ENCODE measurements at regions not wholly inside any gene's neighbourhood (a gene's known extent, or its start where the extent isn't known, plus 50 kb on each side); places are given as distances from the start of the nearest gene placed in this dataset.
A peak's percentile ranks its signal among the peaks of the same experiment; 100 is the strongest.

DNA sequence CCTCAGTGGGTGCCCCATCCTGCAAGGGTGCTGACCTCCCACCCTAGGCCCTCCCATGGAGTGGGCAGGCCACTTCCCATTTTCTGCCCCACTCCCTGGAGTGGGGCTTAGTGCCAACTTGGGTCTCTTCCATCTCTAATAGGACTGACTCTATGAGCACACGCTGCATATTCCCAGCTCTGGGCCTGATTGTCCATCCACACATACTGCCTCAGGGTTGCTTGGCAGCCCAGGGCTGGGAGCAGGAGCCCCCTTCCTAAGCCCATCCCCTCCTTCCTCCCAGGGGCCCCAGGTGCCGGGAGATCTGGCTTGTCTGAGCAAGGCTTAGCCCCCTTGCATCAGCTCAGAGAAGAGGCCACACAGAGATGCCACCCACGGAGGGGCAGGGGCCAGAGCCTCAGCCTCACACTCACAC is 55.1 kb downstream of the PJA1 start:
- no peak for FAIRE-seq
- no peak for DNase-seq (ENCODE audit: low spot score)

DNA sequence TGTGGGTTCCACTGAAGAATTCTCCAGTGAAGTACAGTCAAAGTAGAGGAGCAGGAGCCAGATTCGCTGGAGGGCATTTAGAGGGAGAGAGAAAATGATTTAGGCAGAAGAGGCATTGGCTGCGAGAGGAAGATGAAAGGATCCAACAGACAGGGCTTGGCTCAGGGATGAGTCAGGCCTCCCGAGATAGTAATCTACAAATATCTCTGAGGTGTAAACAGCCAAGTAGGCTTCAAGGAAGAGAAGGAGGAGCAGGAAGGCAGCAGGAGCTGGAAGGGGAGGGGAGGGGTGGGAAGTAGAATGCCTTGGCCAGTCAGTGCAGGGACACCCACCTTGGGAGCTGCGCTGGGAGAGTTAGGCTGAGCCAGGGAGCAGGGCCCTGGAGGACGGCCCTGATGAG is 55.5 kb downstream of the PJA1 start:
- DNase-seq (ENCODE audit: low spot score): peak; percentile 46
- FAIRE-seq: no peak

- FAIRE-seq: no peak
Measured at GRCh38 chrX:69109036-69109663, 56.1 kb downstream of the PJA1 start.

DNA sequence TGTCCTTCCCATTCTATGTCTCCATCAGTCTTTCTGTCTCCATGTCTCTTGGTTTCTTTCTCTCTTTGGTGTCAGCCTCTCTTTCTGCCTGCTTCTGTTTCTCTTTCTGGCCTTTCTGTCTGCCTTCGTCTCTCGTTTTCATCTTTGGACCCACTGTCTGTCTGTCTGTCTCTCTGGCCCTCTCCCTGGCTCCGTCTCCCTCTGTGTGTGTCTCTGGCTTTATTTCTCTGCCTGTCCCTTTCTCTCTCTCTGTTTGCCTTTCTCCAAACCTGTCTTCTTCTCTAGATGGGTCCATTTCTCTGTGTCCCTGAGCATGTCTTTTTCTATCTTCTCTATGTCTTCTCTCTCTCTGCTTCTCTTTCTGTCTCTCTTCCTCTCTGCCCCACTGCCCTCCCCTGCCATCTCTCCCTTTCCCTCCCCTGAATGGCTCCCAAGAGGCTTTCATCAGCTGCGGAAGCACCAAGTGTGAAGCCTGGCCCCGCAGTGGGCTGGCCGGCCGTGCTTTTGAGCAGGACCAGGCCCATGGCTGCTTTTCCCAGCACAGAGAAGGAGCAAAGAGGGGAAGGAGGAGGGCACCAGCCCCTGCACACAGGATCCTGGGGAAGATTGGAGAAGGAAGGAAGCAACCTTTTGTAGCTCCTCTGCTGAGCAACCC is 57.4 kb downstream of the PJA1 start:
- FAIRE-seq (no peak), DNase-seq (ENCODE audit: low spot score) (no peak)

More at GRCh38 chrX:69109036-69109663, 56.1 kb downstream of the PJA1 start:
- DNase-seq (ENCODE audit: low spot score): no peak

DNA sequence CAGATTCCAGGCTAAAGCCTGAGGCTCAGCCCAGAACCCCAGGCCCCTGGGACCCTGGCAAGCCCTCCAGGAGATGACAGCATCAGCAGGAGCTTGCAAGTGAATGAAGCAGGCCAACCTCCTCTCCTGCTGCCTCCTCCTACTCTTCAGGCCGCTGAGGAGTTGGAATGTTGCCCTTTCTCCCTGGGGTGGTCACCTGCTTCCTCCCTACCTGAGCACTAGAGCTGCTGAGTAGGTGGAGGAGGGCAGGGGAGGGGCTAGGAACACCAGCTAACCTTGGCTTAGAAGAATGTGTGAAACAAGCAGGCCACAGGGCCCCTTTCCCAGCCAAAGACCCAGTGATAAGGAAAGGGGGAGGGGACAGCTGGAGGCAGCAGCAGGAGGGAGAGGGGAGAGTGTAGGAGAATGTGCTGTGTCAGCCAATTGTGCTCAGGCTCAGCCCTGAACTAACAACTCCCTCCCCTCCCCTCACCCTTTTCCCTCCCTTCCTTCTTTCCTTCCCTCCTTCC is 58.0 kb downstream of the PJA1 start:
- no peak for DNase-seq (ENCODE audit: low spot score)
- no peak for FAIRE-seq

DNA sequence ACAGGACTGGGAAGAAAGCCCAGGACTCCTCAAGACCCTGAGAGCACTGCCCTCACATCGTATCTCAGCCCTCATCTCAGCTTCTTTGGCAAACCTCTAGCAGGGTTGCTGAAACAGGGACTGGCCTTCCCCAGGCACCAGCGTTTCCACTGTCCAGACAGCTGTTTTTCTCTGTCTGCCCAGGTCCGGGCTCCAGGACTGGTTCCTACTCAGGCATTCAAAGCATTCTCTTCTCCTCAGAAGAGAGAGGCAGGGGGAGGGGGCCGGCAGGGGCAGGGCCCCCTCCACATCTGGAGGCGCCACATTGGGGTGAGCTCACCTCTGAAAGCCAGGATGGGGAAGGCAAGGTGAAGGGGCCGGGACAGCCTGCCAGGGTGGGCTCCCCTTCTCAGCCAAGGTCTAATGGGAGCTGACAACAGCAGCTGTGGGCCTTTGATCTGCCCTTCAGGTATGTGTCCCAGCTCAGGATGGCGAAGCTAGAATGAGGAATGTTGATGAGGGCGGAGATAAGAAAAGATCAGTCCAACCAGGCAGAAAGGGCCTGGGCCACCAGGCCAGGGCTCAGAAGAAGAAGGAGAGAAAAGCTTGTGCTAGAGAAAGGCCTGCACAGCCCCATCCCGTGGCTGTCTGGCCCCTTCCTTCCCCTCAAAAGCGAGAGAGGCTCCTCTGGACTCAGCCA is 60.4 kb downstream of the PJA1 start:
- DNase-seq (ENCODE audit: low spot score) (no peak), FAIRE-seq (no peak)

- DNase-seq (ENCODE audit: low spot score) (no peak), FAIRE-seq (no peak)
Measured at GRCh38 chrX:69103539-69103938, 61.7 kb downstream of the PJA1 start.

GRCh38 chrX:69102612-69103194 is 62.5 kb downstream of the PJA1 start:
- no peak for DNase-seq (ENCODE audit: low spot score)
- no peak for FAIRE-seq

DNA sequence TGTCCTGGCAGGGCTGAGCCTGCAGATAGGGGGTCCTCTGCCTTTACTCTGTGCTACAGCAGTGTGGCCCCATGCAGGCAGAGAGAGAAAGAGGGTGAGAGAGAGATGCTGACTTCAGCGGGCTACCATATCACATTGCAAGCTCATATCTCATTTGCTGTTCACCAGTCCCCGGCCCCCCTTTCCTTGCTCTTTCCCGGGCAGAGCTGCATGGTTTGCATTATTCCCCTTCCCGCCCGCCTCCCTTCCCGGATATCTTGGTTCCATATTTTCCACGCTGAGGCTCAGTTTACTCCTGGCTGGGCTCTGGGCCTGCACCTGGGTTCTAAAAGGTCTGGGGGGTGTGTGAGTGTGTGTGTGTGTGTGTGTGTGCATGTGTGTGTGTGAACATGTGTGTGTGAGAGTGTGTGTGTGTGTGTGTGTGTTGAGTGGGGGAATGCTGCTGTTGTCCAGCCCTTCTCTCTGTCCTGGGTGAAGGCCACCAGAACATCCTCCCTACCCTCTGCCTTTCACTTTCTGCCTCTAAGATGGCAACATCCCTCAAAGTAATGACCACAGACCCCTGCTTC is 63.5 kb downstream of the PJA1 start:
- FAIRE-seq: no peak
- DNase-seq (ENCODE audit: low spot score): no peak

DNA sequence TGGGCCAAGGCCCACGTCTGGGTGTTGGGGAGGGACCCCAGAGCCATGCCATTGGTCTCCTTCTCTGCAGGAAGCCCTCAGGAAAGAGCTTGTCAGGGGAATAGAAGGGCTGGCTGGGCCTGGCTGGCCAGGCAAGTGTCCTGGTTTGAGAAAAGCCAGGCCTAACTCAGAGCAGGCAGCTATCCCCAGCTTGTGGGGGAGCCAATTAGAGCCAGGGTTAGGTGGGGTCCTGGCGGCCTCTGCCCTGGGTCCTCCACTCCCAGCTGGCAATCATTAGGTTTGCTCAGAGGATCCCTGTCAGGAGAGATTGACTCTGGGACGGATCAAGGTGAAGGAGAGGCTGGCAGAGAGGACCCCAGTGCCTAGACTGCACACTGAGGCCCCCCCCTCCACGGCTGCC is 64.8 kb downstream of the PJA1 start:
- DNase-seq (ENCODE audit: low spot score): no peak
- FAIRE-seq: no peak

DNA sequence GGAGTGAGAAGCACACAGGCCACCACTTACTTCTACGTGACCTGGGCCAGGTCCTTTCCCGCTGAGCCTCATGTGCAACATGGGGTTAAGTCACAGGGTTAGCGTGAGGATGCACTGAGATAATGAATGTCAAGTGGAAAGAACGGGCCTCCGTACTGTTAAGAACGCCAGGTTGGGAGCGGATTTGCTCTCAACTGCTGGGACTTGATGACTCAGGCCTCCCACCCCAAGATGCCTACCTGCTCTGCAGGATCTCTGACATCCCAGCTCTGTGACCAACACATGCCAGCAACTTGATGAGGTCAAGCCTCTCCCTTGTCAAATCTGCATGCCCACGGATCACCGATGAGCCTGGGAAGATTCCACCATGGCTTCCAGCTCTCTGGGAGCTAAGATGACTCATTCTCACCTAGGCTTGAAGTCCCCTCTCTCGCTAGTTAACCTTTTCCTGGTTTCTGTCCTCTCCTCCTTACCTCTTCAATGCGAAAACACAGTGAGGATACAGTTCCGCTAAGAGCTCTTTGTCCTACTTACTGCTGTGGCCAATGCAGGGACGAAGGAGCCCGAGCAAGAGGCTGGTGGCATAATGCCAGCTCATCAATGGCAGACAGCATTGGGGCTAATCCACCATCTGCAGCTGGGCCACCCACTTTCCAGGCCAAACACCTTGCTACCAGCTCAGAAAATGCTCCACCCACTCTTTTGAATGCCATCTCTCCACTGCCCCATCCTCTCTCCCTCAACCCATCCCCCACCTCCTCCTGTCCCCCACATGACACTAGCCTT is 67.6 kb downstream of the PJA1 start:
- DNase-seq (ENCODE audit: low spot score): peak; percentile 10
- no peak for FAIRE-seq

DNA sequence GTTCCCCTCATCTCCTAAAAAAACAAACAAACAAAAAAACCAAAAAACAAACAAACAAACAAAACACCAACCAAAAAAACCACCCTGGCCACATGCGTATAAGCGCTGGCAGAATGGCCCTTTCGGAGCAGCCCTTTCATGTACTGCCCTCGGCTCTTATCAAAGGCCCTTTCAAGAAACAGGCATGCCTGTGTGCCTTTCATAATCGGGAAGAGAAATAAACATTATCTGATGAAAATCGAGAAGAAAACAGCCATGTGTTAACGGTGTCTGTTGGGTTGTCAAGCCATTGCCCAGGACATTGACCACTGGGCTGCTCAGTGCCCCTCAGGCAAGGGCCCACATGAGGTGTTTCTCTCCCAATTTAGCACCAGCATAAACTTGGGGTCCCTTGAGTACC is 68.3 kb downstream of the PJA1 start:
- no peak for FAIRE-seq
- DNase-seq (ENCODE audit: low spot score): no peak

GRCh38 chrX:69094977-69095669 is 70.1 kb downstream of the PJA1 start:
- FAIRE-seq (no peak), DNase-seq (ENCODE audit: low spot score) (no peak)

DNA sequence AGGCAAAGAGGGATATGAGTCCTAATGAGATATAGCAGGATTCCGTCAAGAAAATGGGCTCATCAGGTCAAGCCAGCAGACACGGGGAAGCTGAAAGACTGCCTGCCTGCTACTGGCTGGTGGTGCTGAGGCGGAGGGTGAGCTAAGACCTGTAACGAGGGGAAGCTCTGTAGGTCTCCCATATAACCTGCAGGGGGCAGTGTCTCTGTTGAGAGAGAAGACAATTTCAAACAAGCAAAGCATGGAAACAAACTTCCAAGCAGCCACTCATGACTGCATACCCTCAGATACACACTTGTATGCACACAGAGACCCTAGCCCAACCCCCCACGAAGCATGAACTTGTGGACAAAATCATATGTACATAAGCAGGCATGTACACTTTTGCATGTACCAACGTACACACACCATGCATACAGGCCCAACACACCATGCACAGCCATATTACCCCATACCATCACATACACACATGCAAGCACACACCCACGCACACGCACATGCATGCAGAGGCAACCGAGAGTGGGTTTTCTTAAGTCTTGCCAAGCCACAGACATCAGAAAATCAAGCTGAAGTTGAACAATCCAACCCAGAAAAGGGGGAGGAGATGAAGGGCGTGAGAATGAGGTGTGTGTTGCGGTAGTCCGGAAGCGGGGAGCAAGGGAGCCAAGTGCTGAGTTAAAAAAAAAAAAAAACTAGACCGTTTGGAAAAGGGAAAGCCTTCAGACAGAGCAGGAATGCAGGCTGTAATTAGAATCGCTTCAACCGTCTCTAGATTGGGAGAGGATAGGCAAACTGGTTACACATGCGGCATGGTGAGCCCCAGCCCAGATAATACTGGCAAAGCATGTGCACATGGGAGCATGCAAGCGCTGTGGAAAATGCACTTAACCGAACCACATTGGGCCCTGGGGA is 71.0 kb downstream of the PJA1 start:
- DNase-seq (ENCODE audit: low spot score) (peak; percentile 37), FAIRE-seq (no peak)

- FAIRE-seq (no peak), DNase-seq (ENCODE audit: low spot score) (no peak)
Measured at GRCh38 chrX:69090022-69090421, 75.2 kb downstream of the PJA1 start.

DNA sequence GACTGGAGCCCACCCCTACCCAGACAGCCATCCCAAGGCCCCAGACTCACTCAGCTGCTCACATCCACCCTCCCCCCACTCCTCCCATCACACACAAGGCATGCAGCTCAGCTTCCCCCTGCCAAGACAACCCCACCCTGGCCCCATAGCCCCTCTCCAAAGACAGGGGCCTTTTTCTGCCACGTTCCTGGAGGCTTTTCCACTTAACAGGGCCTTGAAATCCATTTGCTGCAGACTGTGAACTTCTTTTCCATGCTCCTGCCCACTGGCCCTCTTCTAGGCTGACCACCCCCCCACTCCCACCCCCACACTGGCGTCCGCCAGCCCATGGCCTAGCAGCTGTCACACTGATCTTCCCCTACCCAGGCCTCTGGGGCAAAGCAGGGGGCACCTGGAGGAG is 76.0 kb downstream of the PJA1 start:
- no peak for DNase-seq (ENCODE audit: low spot score)
- no peak for FAIRE-seq

DNA sequence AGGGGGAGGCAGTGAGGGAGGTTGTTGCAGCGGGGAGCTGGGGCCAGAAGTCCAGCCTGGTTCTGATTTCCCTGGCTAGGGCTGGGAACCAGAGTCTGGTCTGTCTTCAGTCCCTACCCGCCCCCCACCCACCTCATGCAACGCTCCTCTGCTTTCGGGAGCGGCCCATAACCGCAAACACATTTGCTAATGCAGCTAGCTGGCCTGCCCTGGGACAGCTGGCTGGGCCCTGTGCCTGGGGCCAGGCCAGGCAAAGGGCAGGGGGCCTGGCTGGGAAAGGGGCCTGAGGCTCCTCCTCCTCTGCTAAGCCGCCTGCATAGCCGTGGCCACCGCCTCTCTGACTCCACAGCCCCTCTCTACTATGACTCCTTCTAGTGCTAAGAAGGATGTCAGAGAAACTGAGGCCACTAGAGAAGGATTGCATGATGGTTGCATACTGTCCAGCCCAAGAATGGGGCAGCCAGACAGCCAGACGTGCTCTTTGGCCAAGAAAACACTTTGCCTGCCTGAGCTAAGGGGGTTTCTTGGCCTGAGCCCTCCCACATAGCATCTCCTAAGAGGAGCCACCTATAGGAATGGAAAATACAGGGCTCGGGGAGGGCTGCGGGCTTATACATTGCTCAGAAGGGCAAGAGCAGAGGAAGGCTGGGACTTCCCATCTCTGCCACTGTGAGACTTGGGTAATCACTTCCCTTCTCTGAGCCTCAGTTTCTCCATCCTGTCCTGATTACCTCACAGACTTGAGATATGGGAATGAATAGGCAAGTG is 76.9 kb downstream of the PJA1 start:
- DNase-seq (ENCODE audit: low spot score) (no peak), FAIRE-seq (no peak)

DNA sequence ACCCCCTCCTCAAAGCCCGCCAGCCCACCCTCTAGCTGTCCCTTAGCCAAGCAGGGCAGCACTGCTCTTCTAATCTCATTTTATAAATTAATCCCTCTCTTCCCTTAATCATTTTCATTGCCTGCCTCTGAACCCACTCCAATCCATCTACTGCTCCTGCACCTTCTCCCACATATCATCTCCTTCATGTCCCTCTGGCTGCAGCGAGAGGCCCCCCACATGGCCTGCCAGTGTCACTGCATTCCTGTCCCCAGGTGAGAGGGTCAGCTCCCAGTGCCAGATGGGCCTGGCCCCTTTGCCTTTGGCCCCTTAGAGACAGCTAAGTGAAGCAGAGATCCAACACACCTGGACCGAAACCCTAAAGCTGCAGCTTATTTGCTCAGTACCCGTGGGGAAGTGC is 79.4 kb downstream of the PJA1 start:
- no peak for DNase-seq (ENCODE audit: low spot score)
- no peak for FAIRE-seq

GRCh38 chrX:69085151-69085550 is 80.1 kb downstream of the PJA1 start:
- DNase-seq (ENCODE audit: low spot score): no peak
- no peak for FAIRE-seq
